Kidney epithelial cell (primary cell): ENCODE measurements at regions not wholly inside any gene's neighbourhood (a gene's known extent, or its start where the extent isn't known, plus 50 kb on each side); places are given as distances from the start of the nearest gene placed in this dataset.

Experiments
- DNase-seq: peaks from one replicate; pipeline ENCODE4 v3.0.0-alpha.2; 2010; ENCODE audit warnings: low read depth
- H3K27me3 ChIP-seq: 2 replicates; pipeline ENCODE4 v1.6.0; 2011; ENCODE audit warnings: low read length; ENCODE audit not compliant: control insufficient read depth, insufficient read depth
- H3K36me3 ChIP-seq: 2 replicates; pipeline ENCODE4 v1.5.1; 2011; ENCODE audit warnings: low read length; ENCODE audit not compliant: control insufficient read depth, insufficient read depth
- H3K4me3 ChIP-seq: 2 replicates; pipeline ENCODE4 v1.5.1; 2011; ENCODE audit warnings: low read depth, mild to moderate bottlenecking, control low read depth, low read length
- TF ChIP-seq, protein P1 (sequence below): IDR thresholded peaks from 2 replicates; pipeline ENCODE4 v1.5.1; 2011; ENCODE audit warnings: mild to moderate bottlenecking, moderate library complexity, low read length, control low read depth, inconsistent platforms; ENCODE audit not compliant: insufficient read depth, poor library complexity, severe bottlenecking

DNA sequence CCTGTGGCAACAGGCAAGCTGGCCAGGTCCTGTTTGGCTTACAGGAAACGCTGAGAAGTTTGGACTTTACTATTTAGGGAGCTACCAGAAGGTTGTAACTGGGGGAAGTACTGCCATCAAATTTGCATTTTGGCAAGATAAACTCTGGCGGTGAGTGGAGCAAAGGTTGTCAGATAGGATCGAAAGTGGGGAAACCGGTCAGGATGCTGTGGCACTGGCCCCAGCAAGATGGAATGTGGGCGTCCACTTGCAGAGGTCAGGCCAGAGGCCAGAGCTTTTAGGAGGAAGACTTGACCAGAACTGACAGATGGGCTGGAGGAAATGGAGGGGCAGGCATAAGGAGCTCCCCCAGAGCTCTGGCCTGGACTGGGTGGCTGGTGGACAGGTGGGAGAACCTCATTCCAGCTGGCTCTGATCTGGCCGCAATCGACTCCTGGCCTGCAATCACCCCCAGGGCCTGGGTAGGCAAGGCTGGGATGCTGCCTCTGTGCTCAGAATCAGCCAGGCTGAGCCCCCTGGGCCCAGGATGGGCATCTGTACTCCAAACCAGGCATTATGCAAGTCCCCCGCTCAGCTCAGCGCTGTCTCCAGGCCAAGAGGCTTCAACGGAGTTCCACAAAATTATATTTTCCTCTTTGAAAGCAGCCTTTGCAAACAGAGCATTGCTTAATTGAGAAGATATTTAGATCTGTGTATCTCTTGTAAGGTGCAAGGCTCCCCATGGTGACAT lies 178.3 kb upstream of the NECTIN1 start:
- TF ChIP-seq, protein P1, sequence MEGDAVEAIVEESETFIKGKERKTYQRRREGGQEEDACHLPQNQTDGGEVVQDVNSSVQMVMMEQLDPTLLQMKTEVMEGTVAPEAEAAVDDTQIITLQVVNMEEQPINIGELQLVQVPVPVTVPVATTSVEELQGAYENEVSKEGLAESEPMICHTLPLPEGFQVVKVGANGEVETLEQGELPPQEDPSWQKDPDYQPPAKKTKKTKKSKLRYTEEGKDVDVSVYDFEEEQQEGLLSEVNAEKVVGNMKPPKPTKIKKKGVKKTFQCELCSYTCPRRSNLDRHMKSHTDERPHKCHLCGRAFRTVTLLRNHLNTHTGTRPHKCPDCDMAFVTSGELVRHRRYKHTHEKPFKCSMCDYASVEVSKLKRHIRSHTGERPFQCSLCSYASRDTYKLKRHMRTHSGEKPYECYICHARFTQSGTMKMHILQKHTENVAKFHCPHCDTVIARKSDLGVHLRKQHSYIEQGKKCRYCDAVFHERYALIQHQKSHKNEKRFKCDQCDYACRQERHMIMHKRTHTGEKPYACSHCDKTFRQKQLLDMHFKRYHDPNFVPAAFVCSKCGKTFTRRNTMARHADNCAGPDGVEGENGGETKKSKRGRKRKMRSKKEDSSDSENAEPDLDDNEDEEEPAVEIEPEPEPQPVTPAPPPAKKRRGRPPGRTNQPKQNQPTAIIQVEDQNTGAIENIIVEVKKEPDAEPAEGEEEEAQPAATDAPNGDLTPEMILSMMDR = no peak
- Histone ChIP-seq H3K36me3 (no peaks in the 10 kb centered on the region), H3K27me3 (peaks cover 3% of the 10 kb centered on the region), H3K4me3 (no peak overlapping the region)
- DNase-seq = no peak

DNA sequence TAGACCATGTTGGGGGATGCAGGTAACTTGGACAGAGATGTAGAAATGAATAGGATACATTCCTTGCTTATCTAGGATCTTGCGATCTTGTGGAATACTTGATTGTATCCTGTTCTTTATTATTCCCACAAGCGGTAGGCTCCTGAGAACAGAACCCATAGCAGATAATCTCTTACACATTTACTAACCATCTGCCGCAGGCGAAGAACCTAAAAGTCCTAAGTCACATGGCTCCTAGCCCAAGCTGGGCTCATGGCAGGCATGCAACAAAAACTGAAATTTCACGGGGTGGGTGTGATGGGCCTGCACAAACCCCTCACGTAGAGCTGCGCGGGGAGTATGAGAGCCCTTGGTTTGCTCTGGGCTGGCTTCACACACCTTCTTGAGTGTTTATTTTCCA lies 177.4 kb upstream of the NECTIN1 start:
- Histone ChIP-seq H3K4me3 (no peak overlapping the region), H3K27me3 (peaks cover 3% of the 10 kb centered on the region), H3K36me3 (no peaks in the 10 kb centered on the region)
- TF ChIP-seq, protein P1 = no peak
- no peak for DNase-seq

DNA sequence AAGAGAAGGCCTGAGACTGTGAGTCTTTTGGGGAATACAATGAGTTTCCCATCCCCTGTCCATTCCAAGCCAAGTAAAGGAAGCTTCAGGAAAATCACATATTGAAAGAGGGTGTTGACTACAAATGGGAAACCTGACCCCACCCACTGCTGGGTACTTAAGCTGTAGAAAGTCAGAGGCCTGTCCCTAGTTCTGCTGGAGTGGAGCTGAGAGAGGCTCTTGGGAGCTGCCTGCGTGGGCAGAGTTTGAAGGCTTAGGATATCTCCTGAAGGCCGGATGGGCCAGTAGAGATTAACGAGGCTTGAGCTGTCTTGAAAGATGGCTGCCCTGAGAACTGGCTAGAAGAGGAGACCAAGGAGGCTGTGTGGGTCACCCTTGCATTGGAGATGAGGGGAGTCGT lies 176.2 kb upstream of the NECTIN1 start:
- no peaks in the 10 kb centered on the region for H3K36me3 ChIP-seq
- H3K27me3 ChIP-seq = peaks cover 3% of the 10 kb centered on the region
- no peak for DNase-seq
- TF ChIP-seq, protein P1 = no peak
- H3K4me3 ChIP-seq = no peak overlapping the region

DNA sequence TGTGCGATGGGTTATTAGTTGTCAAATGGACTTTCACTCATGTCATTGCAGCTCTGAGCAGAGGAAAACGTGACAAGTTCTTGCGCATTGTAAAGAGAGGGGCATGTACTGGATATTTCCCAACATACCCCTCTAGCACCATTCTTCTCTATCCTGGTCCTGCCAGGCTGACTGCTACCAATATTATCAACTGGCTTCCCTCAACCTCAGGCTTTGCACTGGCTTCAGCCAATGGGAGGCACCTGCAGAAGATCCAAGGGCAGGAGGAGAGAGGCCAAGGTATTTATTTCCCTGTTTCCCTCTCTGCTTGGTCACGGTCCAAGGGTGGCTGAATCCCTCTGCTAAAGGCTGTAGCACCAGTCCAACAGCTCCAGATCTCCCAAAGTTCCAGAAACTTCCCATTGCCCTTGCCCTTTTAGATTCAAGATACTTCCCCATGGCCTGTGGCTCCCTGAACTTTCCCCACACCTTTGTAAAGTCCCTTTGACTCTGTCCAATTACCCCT lies 175.6 kb upstream of the NECTIN1 start:
- TF ChIP-seq, protein P1 = no peak
- H3K4me3 ChIP-seq = no peak overlapping the region

DNA sequence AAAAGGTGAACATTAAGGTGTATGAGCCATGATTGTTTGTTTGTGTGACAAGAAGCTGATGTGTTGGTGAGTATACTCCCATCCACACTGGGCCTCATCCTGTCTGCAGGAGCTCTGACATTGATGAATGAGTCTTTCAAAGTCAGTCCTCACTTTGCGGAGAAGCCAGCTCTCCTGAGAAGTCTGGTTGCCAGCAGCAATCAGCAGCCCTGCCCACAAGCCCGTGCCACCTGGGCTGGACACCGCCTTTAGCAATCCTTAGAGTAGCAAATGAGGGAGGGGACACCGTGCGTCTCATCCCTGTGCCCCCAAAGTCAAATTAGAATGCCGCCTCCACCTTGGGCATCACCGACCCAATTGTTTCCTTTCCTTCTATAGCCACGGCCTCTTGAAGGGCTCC lies 174.8 kb upstream of the NECTIN1 start:
- no peak overlapping the region for H3K4me3 ChIP-seq
- H3K27me3 ChIP-seq = peaks cover 3% of the 10 kb centered on the region
- TF ChIP-seq, protein P1 = no peak
- no peaks in the 10 kb centered on the region for H3K36me3 ChIP-seq
- no peak for DNase-seq

More for the DNA sequence above, 175.6 kb upstream of the NECTIN1 start:
- Histone ChIP-seq H3K36me3 (no peaks in the 10 kb centered on the region), H3K27me3 (peaks cover 3% of the 10 kb centered on the region)
- no peak for DNase-seq

DNA sequence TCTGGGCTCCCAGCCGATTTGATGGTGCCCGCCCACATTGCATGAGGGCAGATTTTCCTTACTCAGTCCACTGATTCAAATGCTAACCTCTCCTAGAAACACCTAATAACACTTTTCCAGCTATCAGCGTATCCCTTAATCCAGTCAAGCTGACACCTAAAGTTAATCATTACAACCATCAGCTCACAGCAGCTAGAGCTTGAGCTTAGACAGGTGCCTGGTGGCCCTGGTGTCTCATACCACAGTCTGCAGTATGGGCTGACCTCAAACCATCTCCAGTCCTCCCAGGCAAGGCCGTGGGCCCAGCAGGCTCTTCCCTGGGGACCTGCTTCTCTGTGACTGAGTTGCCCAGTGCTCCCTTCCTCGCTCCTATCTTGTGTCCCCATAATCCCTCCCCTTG lies 174.4 kb upstream of the NECTIN1 start:
- no peaks in the 10 kb centered on the region for H3K36me3 ChIP-seq
- DNase-seq = no peak
- TF ChIP-seq, protein P1 = no peak
- peaks cover 1% of the 10 kb centered on the region for H3K27me3 ChIP-seq
- no peak overlapping the region for H3K4me3 ChIP-seq
